DOHH2 (cell line): ENCODE measurements at regions not wholly inside any gene's neighbourhood (a gene's known extent, or its start where the extent isn't known, plus 50 kb on each side); places are given as distances from the start of the nearest gene placed in this dataset.

Experiments
- CTCF ChIP-seq: fragments of 200-600 bp; sonication (generic); IDR thresholded peaks from one replicate; pipeline ENCODE4 v1.5.1; 2014; ENCODE audit warnings: antibody characterized with exemption, mild to moderate bottlenecking, low read depth, low read length; ENCODE audit not compliant: poor library complexity, severe bottlenecking
- EZH2phosphoT487 ChIP-seq: fragments of 200-600 bp; sonication (generic); IDR thresholded peaks from 2 replicates; pipeline ENCODE4 v1.6.1; 2017; ENCODE audit warnings: borderline replicate concordance, mild to moderate bottlenecking, antibody characterized with exemption, low read length, moderate library complexity, mixed read lengths

- no peak for TF ChIP-seq CTCF
- no peak for TF ChIP-seq EZH2phosphoT487
These were observed 744.7 kb downstream of the TUSC7 start for GRCh38 chr3:117454254-117454653.
